HL-60 (cell line): ENCODE measurements at regions not wholly inside any gene's neighbourhood (a gene's known extent, or its start where the extent isn't known, plus 50 kb on each side); places are given as distances from the start of the nearest gene placed in this dataset.

Experiments used
- DNase-seq, 2 experiments: peaks; one replicate each; pipeline ENCODE4 v3.0.0-alpha.2; 2010 to 2020; ENCODE audit warnings: low read depth in 1 of 2, low spot score in 1 of 2
- H3K27ac ChIP-seq: fragments of 250-450 bp; sonication (Bioruptor Pico); replicated peaks from 2 replicates; pipeline ENCODE4 v1.5.1; 2020; ENCODE audit warnings: mild to moderate bottlenecking, moderate library complexity
- H3K27me3 ChIP-seq: fragments of 250-450 bp; sonication (Bioruptor Pico); 2 replicates; pipeline ENCODE4 v1.5.1; 2021; ENCODE audit warnings: mild to moderate bottlenecking, moderate library complexity; ENCODE audit not compliant: insufficient read depth, poor library complexity, severe bottlenecking
- H3K4me3 ChIP-seq: replicated peaks from 2 replicates; pipeline ENCODE4 v1.5.1; 2011; ENCODE audit warnings: mild to moderate bottlenecking, control low read depth, low read length; ENCODE audit not compliant: insufficient read depth
- GABPA ChIP-seq: IDR thresholded peaks from 2 replicates; pipeline ENCODE4 v1.6.1; 2012; ENCODE audit warnings: low read depth
- POLR2AphosphoS5 ChIP-seq: IDR thresholded peaks from 2 replicates; pipeline ENCODE4 v1.6.1; 2012; ENCODE audit warnings: low read depth
- SPI1 ChIP-seq: IDR thresholded peaks from 2 replicates; pipeline ENCODE4 v1.6.1; 2012; ENCODE audit warnings: low read depth, mild to moderate bottlenecking, borderline replicate concordance
- TF ChIP-seq, protein P1 (sequence below): IDR thresholded peaks from 2 replicates; pipeline ENCODE4 v1.6.1; 2012; ENCODE audit warnings: low read depth; ENCODE audit not compliant: insufficient replicate concordance
- TF ChIP-seq, protein P2 (sequence below): IDR thresholded peaks from one replicate; pipeline ENCODE4 v1.5.1; 2011; ENCODE audit warnings: low read length, control low read depth, inconsistent platforms; ENCODE audit not compliant: insufficient read depth

DNA sequence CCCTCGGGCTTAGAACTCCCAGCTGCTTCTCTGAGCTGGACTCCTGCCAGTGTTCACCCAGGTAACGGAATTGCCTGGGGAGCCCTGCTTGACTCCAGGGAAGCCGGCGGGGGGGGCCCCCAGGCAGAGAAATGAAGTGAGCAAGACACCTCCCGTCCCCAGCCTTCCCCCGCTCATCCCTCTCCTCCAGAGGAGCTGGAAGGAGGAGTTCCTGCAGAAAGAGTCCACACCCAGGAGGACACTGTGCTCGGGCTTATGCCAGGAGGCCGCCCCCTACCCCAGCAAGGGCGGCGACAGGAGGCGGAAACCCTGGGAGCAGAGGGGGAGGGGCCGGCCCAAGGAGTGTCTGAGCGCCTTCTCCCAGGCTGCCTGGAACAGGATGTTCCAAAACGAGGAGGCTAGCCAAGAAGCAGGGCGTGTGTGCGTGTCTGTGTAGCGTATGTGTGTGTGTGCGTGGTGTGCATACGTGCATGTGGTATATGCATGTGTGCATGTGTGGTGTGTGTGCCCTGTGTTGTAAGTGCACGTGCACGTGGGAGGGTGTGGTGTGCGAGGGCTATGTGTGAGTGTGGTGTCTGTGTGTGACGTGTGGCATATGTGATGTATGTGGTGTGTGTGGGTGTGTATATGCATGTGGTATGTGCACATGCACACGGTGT is 511.3 kb downstream of the SHQ1 start:
- no peak overlapping the region for H3K4me3 ChIP-seq
- TF ChIP-seq POLR2AphosphoS5 (no peak), GABPA (no peak), SPI1 (no peak)
- TF ChIP-seq, protein P1, sequence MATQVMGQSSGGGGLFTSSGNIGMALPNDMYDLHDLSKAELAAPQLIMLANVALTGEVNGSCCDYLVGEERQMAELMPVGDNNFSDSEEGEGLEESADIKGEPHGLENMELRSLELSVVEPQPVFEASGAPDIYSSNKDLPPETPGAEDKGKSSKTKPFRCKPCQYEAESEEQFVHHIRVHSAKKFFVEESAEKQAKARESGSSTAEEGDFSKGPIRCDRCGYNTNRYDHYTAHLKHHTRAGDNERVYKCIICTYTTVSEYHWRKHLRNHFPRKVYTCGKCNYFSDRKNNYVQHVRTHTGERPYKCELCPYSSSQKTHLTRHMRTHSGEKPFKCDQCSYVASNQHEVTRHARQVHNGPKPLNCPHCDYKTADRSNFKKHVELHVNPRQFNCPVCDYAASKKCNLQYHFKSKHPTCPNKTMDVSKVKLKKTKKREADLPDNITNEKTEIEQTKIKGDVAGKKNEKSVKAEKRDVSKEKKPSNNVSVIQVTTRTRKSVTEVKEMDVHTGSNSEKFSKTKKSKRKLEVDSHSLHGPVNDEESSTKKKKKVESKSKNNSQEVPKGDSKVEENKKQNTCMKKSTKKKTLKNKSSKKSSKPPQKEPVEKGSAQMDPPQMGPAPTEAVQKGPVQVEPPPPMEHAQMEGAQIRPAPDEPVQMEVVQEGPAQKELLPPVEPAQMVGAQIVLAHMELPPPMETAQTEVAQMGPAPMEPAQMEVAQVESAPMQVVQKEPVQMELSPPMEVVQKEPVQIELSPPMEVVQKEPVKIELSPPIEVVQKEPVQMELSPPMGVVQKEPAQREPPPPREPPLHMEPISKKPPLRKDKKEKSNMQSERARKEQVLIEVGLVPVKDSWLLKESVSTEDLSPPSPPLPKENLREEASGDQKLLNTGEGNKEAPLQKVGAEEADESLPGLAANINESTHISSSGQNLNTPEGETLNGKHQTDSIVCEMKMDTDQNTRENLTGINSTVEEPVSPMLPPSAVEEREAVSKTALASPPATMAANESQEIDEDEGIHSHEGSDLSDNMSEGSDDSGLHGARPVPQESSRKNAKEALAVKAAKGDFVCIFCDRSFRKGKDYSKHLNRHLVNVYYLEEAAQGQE = no peak
- DNase-seq = no peak
- no peaks in the 10 kb centered on the region for H3K27me3 ChIP-seq
- H3K27ac ChIP-seq = no peak overlapping the region

DNA sequence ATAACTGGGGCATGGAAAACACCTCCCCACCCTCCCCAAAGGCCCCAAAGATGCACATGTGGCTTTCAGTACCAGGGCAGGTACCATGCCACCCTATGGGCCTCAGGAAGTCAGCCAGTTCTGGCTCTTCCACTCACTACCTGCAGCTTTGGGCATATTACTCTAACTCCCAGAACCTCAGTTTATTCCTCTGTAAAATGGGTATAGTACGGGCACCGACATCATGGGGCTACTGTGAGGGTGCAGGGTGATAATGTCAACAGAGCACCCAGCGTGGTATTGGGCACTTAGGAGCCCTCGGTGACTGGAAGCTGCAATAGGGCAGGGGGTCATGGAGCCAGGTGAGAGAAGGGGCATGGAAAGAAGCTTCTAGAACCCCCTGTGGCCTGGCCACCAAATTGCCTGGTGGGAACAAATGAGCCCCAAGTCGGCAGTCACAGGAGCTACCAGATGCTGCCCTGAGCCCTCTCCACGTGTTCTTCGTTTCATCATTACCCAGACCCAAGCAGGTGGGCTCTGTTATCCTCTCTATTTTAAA is 512.1 kb downstream of the SHQ1 start:
- H3K4me3 ChIP-seq = no peak overlapping the region
- TF ChIP-seq SPI1 = no peak
- TF ChIP-seq, protein P2, sequence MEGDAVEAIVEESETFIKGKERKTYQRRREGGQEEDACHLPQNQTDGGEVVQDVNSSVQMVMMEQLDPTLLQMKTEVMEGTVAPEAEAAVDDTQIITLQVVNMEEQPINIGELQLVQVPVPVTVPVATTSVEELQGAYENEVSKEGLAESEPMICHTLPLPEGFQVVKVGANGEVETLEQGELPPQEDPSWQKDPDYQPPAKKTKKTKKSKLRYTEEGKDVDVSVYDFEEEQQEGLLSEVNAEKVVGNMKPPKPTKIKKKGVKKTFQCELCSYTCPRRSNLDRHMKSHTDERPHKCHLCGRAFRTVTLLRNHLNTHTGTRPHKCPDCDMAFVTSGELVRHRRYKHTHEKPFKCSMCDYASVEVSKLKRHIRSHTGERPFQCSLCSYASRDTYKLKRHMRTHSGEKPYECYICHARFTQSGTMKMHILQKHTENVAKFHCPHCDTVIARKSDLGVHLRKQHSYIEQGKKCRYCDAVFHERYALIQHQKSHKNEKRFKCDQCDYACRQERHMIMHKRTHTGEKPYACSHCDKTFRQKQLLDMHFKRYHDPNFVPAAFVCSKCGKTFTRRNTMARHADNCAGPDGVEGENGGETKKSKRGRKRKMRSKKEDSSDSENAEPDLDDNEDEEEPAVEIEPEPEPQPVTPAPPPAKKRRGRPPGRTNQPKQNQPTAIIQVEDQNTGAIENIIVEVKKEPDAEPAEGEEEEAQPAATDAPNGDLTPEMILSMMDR = no peak
- TF ChIP-seq, protein P1 = no peak
- TF ChIP-seq POLR2AphosphoS5 = no peak
- no peak for TF ChIP-seq GABPA
- H3K27me3 ChIP-seq = no peaks in the 10 kb centered on the region
- no peak for DNase-seq
- no peak overlapping the region for H3K27ac ChIP-seq

DNA sequence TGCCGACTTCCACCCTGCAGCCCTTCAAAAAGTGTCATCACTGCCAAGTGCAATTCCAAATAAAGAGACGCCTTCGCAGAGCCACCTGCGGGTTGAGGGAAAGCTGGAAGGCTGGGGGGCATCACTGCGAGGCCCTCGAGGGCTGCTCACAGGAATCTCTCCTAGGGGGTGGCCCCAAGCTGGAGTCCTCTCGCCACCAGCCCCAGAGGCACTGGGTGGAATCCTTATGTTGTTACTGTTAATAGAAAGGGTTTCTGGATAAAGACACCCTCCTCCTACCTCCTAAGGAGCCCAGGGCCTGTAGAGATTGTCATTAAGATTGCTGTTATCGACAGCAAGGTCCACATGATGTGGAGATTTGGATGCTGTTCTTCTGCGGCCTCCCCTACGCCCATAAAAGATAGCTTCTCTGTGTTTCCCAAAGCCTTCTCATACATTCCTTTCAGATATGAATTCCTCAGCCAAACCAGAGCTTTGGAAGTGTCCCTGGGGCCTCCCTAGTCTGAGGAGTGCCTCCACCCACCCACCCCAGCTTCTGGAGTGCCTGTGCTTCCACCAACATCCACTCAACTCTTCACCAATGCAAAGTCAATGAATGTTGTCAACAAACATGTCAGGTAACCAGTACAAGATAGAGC is 512.7 kb downstream of the SHQ1 start:
- no peak for TF ChIP-seq GABPA
- TF ChIP-seq, protein P2 = no peak
- TF ChIP-seq, protein P1 = no peak
- TF ChIP-seq SPI1 = no peak
- TF ChIP-seq POLR2AphosphoS5 = no peak
- DNase-seq = no peak
- no peaks in the 10 kb centered on the region for H3K27me3 ChIP-seq
- H3K27ac ChIP-seq = no peak overlapping the region
- no peak overlapping the region for H3K4me3 ChIP-seq
